AG09309 (cell line): ENCODE measurements at regions not wholly inside any gene's neighbourhood (a gene's known extent, or its start where the extent isn't known, plus 50 kb on each side); places are given as distances from the start of the nearest gene placed in this dataset.

Experiments used
- DNase-seq: peaks from one replicate; pipeline ENCODE4 v3.0.0-alpha.2; 2010; ENCODE audit warnings: low read depth
- H3K4me3 ChIP-seq: 2 replicates; pipeline ENCODE4 v1.5.1; 2011; ENCODE audit warnings: mild to moderate bottlenecking, low read depth, low read length, moderate library complexity; ENCODE audit not compliant: control insufficient read depth
- CTCF ChIP-seq: IDR thresholded peaks from 2 replicates; pipeline ENCODE4 v1.5.1; 2011; ENCODE audit warnings: mild to moderate bottlenecking, low read depth, low read length, inconsistent platforms; ENCODE audit not compliant: insufficient read depth, control insufficient read depth; ENCODE audit errors: missing control alignments

- DNase-seq = no peak
- no peak overlapping the region for H3K4me3 ChIP-seq
- TF ChIP-seq CTCF = no peak
These were observed 271.4 kb downstream of the SQOR start for GRCh38 chr15:45906230-45906629.

- DNase-seq = no peak
- no peak overlapping the region for H3K4me3 ChIP-seq
- TF ChIP-seq CTCF = no peak
These were observed 275.8 kb downstream of the SQOR start for GRCh38 chr15:45910671-45911070.

- no peak for TF ChIP-seq CTCF
- no peak overlapping the region for H3K4me3 ChIP-seq
- DNase-seq = no peak
These were observed 278.6 kb downstream of the SQOR start for GRCh38 chr15:45913451-45913850.

GRCh38 chr15:45914425-45914824 lies 279.6 kb downstream of the SQOR start:
- DNase-seq = no peak
- no peak overlapping the region for H3K4me3 ChIP-seq
- no peak for TF ChIP-seq CTCF

GRCh38 chr15:45918839-45919238 lies 284.0 kb downstream of the SQOR start:
- DNase-seq = no peak
- TF ChIP-seq CTCF = no peak
- H3K4me3 ChIP-seq = no peak overlapping the region

GRCh38 chr15:45919806-45920205 lies 285.0 kb downstream of the SQOR start:
- TF ChIP-seq CTCF = no peak
- peak; percentile 23 for DNase-seq
- H3K4me3 ChIP-seq = no peak overlapping the region

- no peak overlapping the region for H3K4me3 ChIP-seq
- TF ChIP-seq CTCF = no peak
- DNase-seq = no peak
These were observed 286.5 kb downstream of the SQOR start for GRCh38 chr15:45921376-45921775.
